GM18861 (cell line): ENCODE measurements at regions not wholly inside any gene's neighbourhood (a gene's known extent, or its start where the extent isn't known, plus 50 kb on each side); places are given as distances from the start of the nearest gene placed in this dataset.
"Not testable (repeated sequence)": the region's sequence is repeated elsewhere in the genome, so short reads cannot be mapped to it uniquely, and the experiment has no call there.

Source experiments
- ATAC-seq: cut with Tn5 transposase; IDR thresholded peaks from one replicate; pipeline ENCODE4 v1.9.1; 2021; ENCODE audit not compliant: unreplicated experiment

GRCh38 chr2:87196720-87197388 is 175.2 kb upstream of the PLGLB1 start:
- not testable (repeated sequence) for ATAC-seq

- ATAC-seq = not testable (repeated sequence)
Measured at GRCh38 chr2:87198422-87198821, 176.8 kb upstream of the PLGLB1 start.

- not testable (repeated sequence) for ATAC-seq
Measured at GRCh38 chr2:87199228-87199627, 177.6 kb upstream of the PLGLB1 start.

GRCh38 chr2:87204569-87205147 is 183.0 kb upstream of the PLGLB1 start:
- not testable (repeated sequence) for ATAC-seq

GRCh38 chr2:87212938-87213337 is 191.3 kb upstream of the PLGLB1 start:
- ATAC-seq = not testable (repeated sequence)

- ATAC-seq = not testable (repeated sequence)
Measured at GRCh38 chr2:87217005-87217404, 195.4 kb upstream of the PLGLB1 start.

- not testable (repeated sequence) for ATAC-seq
Measured at GRCh38 chr2:87217741-87218410, 196.2 kb upstream of the PLGLB1 start.

GRCh38 chr2:87220651-87221050 is 199.0 kb upstream of the PLGLB1 start:
- not testable (repeated sequence) for ATAC-seq

GRCh38 chr2:87222131-87222530 is 200.5 kb upstream of the PLGLB1 start:
- not testable (repeated sequence) for ATAC-seq

DNA sequence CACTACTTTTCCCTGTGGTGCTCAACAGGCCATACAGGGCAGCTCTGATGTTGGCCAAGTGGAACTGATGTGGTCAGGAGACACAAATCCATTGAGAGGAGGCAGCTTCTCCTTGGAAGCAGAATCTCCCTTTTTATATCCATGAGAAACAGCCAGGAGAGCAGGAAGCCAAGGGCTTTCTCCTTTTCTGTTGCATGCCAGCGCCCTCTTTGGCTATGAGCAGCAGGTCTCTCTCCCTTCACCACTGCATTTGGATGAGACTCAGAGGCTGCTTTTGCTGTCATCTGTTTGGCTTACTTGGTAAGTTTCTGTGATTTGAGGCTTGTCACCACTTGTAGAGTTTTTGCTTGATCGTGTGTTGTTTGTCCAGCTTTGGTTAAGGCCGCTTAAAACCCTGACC is 202.2 kb upstream of the PLGLB1 start:
- ATAC-seq = not testable (repeated sequence)

GRCh38 chr2:87229091-87229689 is 207.5 kb upstream of the PLGLB1 start:
- peak; percentile 75 for ATAC-seq

- not testable (repeated sequence) for ATAC-seq
Measured at GRCh38 chr2:87229964-87230363, 208.3 kb upstream of the PLGLB1 start.

DNA sequence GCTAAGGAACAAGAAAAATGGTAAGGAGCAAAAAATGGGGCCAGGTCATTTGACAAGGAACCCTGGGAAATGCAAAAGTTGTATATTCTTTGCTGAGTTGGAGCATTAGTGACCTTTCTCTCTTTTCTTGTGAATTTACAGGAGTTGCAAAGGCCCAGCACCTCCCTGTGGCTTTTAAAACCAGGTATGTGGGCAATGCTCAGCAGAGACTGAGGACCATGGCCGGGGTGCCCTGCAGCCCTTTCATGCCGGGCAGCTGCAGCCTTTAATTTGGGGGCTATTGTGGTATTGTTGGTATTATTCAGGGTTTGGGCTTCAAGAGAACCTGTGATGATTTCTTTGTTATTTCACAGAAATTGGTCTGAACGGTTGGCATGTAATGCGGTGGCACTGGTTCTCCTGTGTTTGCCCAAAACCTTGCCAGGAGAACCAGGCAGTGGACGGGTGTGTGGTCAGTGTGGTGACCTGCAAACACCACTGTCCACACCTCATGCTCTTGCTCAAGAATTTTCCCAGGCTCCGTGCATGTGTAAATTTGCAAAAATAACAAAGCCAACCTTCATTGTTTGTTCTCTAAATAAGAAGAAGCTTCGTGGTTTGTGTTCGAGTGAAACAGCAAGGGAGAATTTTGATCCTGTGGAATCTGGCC is 213.8 kb upstream of the PLGLB1 start:
- not testable (repeated sequence) for ATAC-seq

GRCh38 chr2:87237570-87238336 is 216.1 kb upstream of the PLGLB1 start:
- ATAC-seq = not testable (repeated sequence)

- not testable (repeated sequence) for ATAC-seq
Measured at GRCh38 chr2:87239558-87240215, 218.0 kb upstream of the PLGLB1 start.

GRCh38 chr2:87246066-87246717 is 224.5 kb upstream of the PLGLB1 start:
- not testable (repeated sequence) for ATAC-seq

GRCh38 chr2:87252046-87252445 is 230.4 kb upstream of the PLGLB1 start:
- ATAC-seq = not testable (repeated sequence)

GRCh38 chr2:87254562-87254961 is 232.9 kb upstream of the PLGLB1 start:
- not testable (repeated sequence) for ATAC-seq

- not testable (repeated sequence) for ATAC-seq
Measured at GRCh38 chr2:87255410-87255809, 233.8 kb upstream of the PLGLB1 start.
